Keratinocyte (primary cell): ENCODE measurements at regions not wholly inside any gene's neighbourhood (a gene's known extent, or its start where the extent isn't known, plus 50 kb on each side); places are given as distances from the start of the nearest gene placed in this dataset.

ENCODE experiments used
- CTCF ChIP-seq, 3 experiments: IDR thresholded peaks in 1 of 3; conservative IDR thresholded peaks in 1 of 3; optimal IDR thresholded peaks in 1 of 3; 2 replicates in 2 of 3; 3 replicates in 1 of 3; pipeline versions ENCODE3 to v1.5.1; 2011; ENCODE audit warnings: low read length in 3 of 3, mild to moderate bottlenecking in 3 of 3, moderate library complexity in 2 of 3, control low read depth in 1 of 3, inconsistent platforms in 1 of 3; ENCODE audit not compliant: insufficient read depth in 2 of 3; ENCODE audit errors: extremely low read depth in 1 of 3
- EZH2 ChIP-seq: IDR thresholded peaks from one replicate; pipeline ENCODE4 v1.6.1; 2012; ENCODE audit warnings: inconsistent platforms, mild to moderate bottlenecking, low read length, moderate library complexity

GRCh38 chr6:140433072-140433471 lies 1058.6 kb upstream of the CITED2 start:
- no peak for TF ChIP-seq CTCF (optimal IDR thresholded peaks at IDR 0.05 in 1 of 3, IDR thresholded peaks at IDR 0.05 in 1 of 3, conservative IDR thresholded peaks at IDR 0.05 in 1 of 3; ENCODE audit: extremely low read depth in 1 of 3, insufficient read depth in 2 of 3, low read length in 3 of 3)
- no peak for TF ChIP-seq EZH2
